ENCODE measurements at regions not wholly inside any gene's neighbourhood (a gene's known extent, or its start where the extent isn't known, plus 50 kb on each side); places are given as distances from the start of the nearest gene placed in this dataset.
"Not testable (repeated sequence)": the region's sequence is repeated elsewhere in the genome, so short reads cannot be mapped to it uniquely, and the experiment has no call there.

DNA sequence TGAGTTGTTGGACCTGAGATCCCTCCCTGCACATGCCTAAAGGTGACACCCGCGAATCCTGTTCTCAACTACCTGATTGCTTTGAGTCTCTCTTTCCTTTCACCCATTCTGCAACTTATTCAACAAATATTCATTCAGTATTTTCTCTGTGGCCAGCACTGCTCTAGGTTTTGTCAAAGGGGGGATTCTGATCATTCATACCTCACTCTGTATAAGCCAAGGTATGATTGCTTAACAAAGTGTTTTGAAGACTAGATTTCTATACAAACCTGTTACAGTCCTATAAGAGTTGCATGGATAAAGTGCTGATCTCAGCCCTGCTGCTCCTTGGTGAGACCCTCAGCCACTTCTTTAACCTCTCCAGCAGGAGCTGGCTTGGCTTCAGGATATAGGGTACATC lies 409.7 kb downstream of the KCNRG start:
- in situ Hi-C loops (cut with HindIII; ENCODE audit: low sequenced_read_pairs), result no loop called here
- H3K4me3 ChIP-seq (ENCODE audit: low read depth, low read length), result no peak overlapping the region
- no peak for DNase-seq (ENCODE audit: low read depth, low spot score)
- TF ChIP-seq, protein P1, sequence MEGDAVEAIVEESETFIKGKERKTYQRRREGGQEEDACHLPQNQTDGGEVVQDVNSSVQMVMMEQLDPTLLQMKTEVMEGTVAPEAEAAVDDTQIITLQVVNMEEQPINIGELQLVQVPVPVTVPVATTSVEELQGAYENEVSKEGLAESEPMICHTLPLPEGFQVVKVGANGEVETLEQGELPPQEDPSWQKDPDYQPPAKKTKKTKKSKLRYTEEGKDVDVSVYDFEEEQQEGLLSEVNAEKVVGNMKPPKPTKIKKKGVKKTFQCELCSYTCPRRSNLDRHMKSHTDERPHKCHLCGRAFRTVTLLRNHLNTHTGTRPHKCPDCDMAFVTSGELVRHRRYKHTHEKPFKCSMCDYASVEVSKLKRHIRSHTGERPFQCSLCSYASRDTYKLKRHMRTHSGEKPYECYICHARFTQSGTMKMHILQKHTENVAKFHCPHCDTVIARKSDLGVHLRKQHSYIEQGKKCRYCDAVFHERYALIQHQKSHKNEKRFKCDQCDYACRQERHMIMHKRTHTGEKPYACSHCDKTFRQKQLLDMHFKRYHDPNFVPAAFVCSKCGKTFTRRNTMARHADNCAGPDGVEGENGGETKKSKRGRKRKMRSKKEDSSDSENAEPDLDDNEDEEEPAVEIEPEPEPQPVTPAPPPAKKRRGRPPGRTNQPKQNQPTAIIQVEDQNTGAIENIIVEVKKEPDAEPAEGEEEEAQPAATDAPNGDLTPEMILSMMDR (IDR thresholded peaks at IDR 0.05; ENCODE audit: low read depth, low read length), result no peak

DNA sequence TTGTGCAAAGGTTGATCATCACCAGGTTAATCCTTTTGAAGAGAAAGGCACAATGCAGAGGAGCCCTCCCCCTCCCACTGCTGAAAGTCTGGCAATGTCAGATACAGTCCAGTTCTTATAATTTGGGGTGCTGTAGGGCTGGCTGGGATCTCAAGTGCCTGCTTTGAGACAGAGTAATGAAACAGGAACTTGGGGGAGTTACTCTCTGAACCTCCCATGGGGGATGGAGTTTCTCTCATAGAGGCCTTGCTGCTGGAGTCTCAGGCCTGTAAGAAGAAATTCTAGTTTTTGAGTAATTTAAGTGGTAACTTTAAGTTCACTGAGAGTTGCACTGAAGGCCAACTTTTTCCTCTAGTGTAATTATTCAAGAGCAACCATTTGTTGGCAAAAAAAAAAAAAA lies 410.5 kb downstream of the KCNRG start:
- TF ChIP-seq, protein P1 (IDR thresholded peaks at IDR 0.05; ENCODE audit: low read depth, low read length), result no peak
- no peak for DNase-seq (ENCODE audit: low read depth, low spot score)
- in situ Hi-C loops (cut with HindIII; ENCODE audit: low sequenced_read_pairs), result no loop called here
- H3K4me3 ChIP-seq (ENCODE audit: low read depth, low read length), result no peak overlapping the region

DNA sequence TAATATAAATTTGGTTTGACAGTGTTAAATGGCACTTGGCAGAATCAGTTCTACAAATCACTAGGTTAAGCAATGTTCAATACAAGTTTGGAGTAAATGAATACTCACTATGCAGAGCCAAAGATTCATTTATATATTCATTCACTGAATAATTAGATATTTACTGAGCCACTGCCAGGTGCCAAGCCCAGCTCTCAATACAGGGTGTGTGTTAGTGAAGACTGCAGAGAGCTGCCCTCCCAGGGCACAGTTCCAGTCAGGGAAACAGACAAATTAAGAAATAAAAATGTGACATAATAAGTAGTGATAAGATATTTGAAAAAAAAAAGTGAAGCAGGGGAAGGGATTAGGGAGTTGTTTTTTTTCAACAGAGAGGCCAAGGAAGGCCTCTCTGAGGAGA lies 411.7 kb downstream of the KCNRG start:
- in situ Hi-C loops (cut with HindIII; ENCODE audit: low sequenced_read_pairs), result no loop called here
- TF ChIP-seq, protein P1 (IDR thresholded peaks at IDR 0.05; ENCODE audit: low read depth, low read length), result no peak
- DNase-seq (ENCODE audit: low read depth, low spot score), result no peak
- no peak overlapping the region for H3K4me3 ChIP-seq (ENCODE audit: low read depth, low read length)

DNA sequence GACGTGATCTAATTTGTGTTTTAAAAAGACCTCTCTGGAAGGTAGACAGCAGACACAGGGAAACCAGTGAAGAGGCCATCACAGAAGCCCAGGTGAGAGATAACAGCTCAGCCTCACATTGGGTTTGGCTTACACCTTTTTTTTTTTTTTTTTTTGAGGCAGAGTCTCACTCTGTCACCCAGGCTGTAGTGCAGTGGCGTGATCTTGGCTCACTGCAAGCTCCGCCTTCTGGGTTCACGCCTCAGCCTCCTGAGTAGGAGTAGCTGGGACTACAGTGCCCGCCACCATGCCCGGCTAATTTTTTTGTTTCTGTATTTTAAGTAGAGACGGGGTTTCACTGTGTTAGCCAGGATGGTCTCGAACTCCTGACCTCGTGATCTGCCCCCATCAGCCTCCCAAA lies 412.3 kb downstream of the KCNRG start:
- H3K4me3 ChIP-seq (ENCODE audit: low read depth, low read length); in situ Hi-C loops (cut with HindIII; ENCODE audit: low sequenced_read_pairs); DNase-seq (ENCODE audit: low read depth, low spot score): not testable (repeated sequence)

DNA sequence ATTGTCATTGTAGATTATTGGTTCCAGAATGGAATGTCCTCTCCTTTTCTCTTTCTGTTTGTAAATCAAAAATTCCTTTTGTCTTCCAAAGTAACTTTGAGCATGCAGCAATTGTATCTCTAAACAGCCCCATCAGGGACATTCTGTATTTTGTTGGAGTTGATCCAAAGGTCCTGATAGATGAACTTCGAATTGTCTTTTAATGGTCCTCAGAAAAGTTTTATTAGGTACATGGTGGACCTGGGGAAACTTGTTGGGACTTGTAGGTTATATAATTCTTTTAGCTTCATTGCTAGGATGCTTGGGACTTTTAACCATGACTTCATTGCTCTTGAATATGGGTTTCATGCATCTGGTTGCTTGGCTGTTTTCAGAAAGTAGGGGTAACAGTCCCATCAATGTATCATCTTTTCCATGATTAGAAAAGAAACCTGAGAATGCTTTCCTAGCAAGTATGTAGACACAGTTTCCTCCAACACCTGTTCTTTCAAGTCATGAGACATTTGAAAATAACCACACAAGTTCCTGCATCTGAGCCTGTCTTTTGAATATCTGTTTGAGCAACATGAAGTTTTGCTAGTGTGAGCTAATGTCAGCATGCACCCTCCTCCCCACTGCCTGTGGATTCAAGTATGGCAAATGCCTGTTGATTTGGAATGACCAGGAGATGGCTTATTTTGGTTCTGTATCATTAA lies 413.1 kb downstream of the KCNRG start:
- in situ Hi-C loops (cut with HindIII; ENCODE audit: low sequenced_read_pairs), result no loop called here
- TF ChIP-seq, protein P1 (IDR thresholded peaks at IDR 0.05; ENCODE audit: low read depth, low read length), result no peak

DNA sequence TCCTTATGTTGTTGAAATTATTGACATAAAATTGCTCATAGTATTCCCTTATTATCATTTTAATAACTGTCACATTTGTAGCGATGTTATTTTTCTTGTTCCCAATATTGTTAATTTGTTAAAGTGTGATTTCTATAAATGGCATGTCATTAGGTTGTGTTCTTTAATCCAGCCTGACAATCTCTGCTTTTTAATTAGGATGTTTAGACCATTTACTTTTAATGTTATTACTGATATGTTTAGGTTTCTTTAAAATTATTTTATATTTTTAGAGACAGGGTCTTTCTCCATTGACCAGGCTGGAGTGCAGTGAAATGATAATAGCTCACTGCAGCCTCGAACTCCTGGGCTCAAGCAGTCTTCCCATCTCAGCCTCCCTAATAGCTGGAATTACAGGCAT lies 408.5 kb downstream of the DLEU7 start:
- no peak for DNase-seq (ENCODE audit: low read depth, low spot score)
- in situ Hi-C loops (cut with HindIII; ENCODE audit: low sequenced_read_pairs), result no loop called here
- TF ChIP-seq, protein P1 (IDR thresholded peaks at IDR 0.05; ENCODE audit: low read depth, low read length), result no peak
- H3K4me3 ChIP-seq (ENCODE audit: low read depth, low read length), result no peak overlapping the region

More for the DNA sequence above, 413.1 kb downstream of the KCNRG start:
- no peak overlapping the region for H3K4me3 ChIP-seq (ENCODE audit: low read depth, low read length)
- no peak for DNase-seq (ENCODE audit: low read depth, low spot score)

DNA sequence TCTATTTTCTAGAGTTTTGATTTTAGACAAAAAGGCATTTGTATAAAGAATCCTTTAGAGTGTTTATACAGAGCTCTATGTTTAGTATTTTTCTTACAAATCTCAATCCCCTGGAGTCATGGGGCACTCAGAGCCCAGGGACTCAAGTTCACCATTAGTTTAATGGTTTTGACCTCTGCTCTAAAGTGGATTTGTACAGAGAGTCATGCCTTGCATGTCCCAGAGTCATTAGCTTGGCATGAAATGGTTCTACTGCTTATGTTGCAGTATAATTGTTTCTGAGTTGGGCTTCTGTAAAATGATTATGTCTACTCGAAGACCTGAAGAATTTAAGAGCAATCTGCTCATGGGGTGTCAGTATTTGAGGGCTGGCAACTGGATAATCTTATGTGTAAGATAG lies 406.2 kb downstream of the DLEU7 start:
- peak; percentile 44 for DNase-seq (ENCODE audit: low read depth, low spot score)
- TF ChIP-seq, protein P1 (IDR thresholded peaks at IDR 0.05; ENCODE audit: low read depth, low read length), result no peak
- H3K4me3 ChIP-seq (ENCODE audit: low read depth, low read length), result no peak overlapping the region
- in situ Hi-C loops (cut with HindIII; ENCODE audit: low sequenced_read_pairs), result no loop called here

Data from astrocyte of the spinal cord (primary cell).